HepG2 (cell line): ENCODE measurements at regions not wholly inside any gene's neighbourhood (a gene's known extent, or its start where the extent isn't known, plus 50 kb on each side); places are given as distances from the start of the nearest gene placed in this dataset.

Source experiments
- ATAC-seq: fragments of 200-7000 bp; cut with Tn5 transposase; 3 replicates; pipeline ENCODE4 v1.9.1; 2020; ENCODE audit warnings: mild to moderate bottlenecking, moderate library complexity
- BruUV-seq: library from RNA; stranded (reverse); fragments of 400-500 nt; replicated peaks from 2 replicates; lab custom pipeline; 2021; lab: Mats Ljungman, UMichigan
- CTCF ChIA-PET: fragments of 300-600 bp; formaldehyde crosslinking; extraction: SDS; loops from one replicate; lab custom pipeline; 2021; ENCODE audit warnings: low total read pairs, inconsistent platforms, low intra/inter-chr PET ratio; lab: Yijun Ruan, JAX
- POLR2A ChIA-PET: fragments of 350-600 bp; sonication (Branson Sonifier 250); formaldehyde crosslinking; loops from one replicate; lab custom pipeline; 2020; ENCODE audit warnings: antibody characterized with exemption, inconsistent platforms; lab: Yijun Ruan, JAX
- DNase-seq: peaks from one replicate; pipeline ENCODE4 v3.0.0-alpha.2; 2015; ENCODE audit warnings: low spot score
- FAIRE-seq: peaks from 3 replicates; lab custom pipeline; 2011; peaks lifted over from hg19 to GRCh38; lab: Jason Lieb, UNC
- H2AFZ ChIP-seq: one replicate; pipeline ENCODE4 v1.6.1; 2011; ENCODE audit warnings: low read length, inconsistent platforms
- H3K27ac ChIP-seq: fragments of 300-600 bp; 3 replicates; pipeline ENCODE4 v1.8.0; 2011; ENCODE audit warnings: mixed run types, mild to moderate bottlenecking, mixed read lengths, low read length, inconsistent platforms; ENCODE audit not compliant: insufficient read depth; ENCODE audit errors: extremely low read length
- H3K27me3 ChIP-seq, 2 experiments: fragments of 200-600 bp in 1 of 2; 2 replicates in 1 of 2; 3 replicates in 1 of 2; pipeline versions ENCODE4 v1.6.0 to v1.8.0; 2011; ENCODE audit warnings: low read length in 2 of 2, mild to moderate bottlenecking in 2 of 2, moderate library complexity in 2 of 2, inconsistent platforms in 1 of 2; ENCODE audit not compliant: insufficient read depth in 2 of 2, control insufficient read depth in 1 of 2
- H3K36me3 ChIP-seq, 2 experiments: fragments of 200-600 bp in 1 of 2; replicated peaks in 1 of 2; 2 replicates in 1 of 2; 3 replicates in 1 of 2; pipeline versions ENCODE4 v1.5.1 to v1.8.0; 2011; ENCODE audit warnings: low read length in 2 of 2, inconsistent platforms in 1 of 2; ENCODE audit not compliant: insufficient read depth in 2 of 2, control insufficient read depth in 1 of 2
- H3K4me1 ChIP-seq: 2 replicates; pipeline ENCODE4 v1.5.1; 2012; ENCODE audit warnings: low read length, inconsistent platforms; ENCODE audit not compliant: insufficient read depth
- H3K4me2 ChIP-seq: 2 replicates; pipeline ENCODE4 v1.6.0; 2011; ENCODE audit warnings: low read depth, low read length, inconsistent platforms
- H3K4me3 ChIP-seq, 3 experiments: fragments of 200-600 bp in 1 of 3; sonication (generic), shearing (Covaris generic) in 1 of 3; replicated peaks in 1 of 3; 2 replicates each; pipeline ENCODE4 v1.5.1; 2011 to 2016; ENCODE audit warnings: low read length in 3 of 3, inconsistent platforms in 2 of 3, low read depth in 2 of 3, mild to moderate bottlenecking in 2 of 3, control low read depth in 1 of 3, mixed read lengths in 1 of 3; ENCODE audit not compliant: insufficient read depth in 1 of 3
- H3K79me2 ChIP-seq: one replicate; pipeline ENCODE4 v1.6.1; 2011; ENCODE audit warnings: low read length, inconsistent platforms; ENCODE audit not compliant: insufficient read depth
- H3K9ac ChIP-seq: 2 replicates; pipeline ENCODE4 v1.6.0; 2011; ENCODE audit warnings: mild to moderate bottlenecking, low read depth, low read length, inconsistent platforms; ENCODE audit not compliant: insufficient read depth
- H3K9me3 ChIP-seq: 2 replicates; pipeline ENCODE4 v1.5.1; 2012; ENCODE audit warnings: mild to moderate bottlenecking, low read length
- H4K20me1 ChIP-seq: 2 replicates; pipeline ENCODE4 v1.6.0; 2011; ENCODE audit warnings: inconsistent platforms, mild to moderate bottlenecking, low read length, moderate library complexity; ENCODE audit not compliant: insufficient read depth
- ATAD3A ChIP-seq: sonication (generic); formaldehyde crosslinking; IDR thresholded peaks from 2 replicates; pipeline ENCODE4 v1.4.0; 2020; ENCODE audit warnings: missing genetic modification reagents
- CBX2 ChIP-seq, 2 experiments: fragments of 200-600 bp in 1 of 2; sonication (generic); formaldehyde crosslinking in 1 of 2; IDR thresholded peaks; 2 replicates each; pipeline versions ENCODE4 v1.7.0 to v1.8.1; 2018 to 2022; ENCODE audit warnings: low read depth in 2 of 2, low read length in 1 of 2, mild to moderate bottlenecking in 1 of 2, missing genetic modification reagents in 1 of 2
- CCAR2 ChIP-seq: fragments of 200-400 bp; formaldehyde crosslinking; optimal IDR thresholded peaks from 2 replicates; pipeline ENCODE3; 2018; ENCODE audit warnings: low read depth, mild to moderate bottlenecking, low read length, moderate library complexity
- HNRNPLL ChIP-seq: fragments of 200-400 bp; formaldehyde crosslinking; IDR thresholded peaks from 2 replicates; pipeline ENCODE4 v1.6.1; 2017; ENCODE audit warnings: mild to moderate bottlenecking, low read depth, low read length; ENCODE audit not compliant: poor library complexity, severe bottlenecking
- NFIC ChIP-seq: IDR thresholded peaks from 2 replicates; pipeline ENCODE4 v1.6.1; 2012; ENCODE audit warnings: mild to moderate bottlenecking, low read length, inconsistent platforms
- SP1 ChIP-seq, 2 experiments: fragments of 450-650 bp in 1 of 2; sonication (generic) in 1 of 2; formaldehyde crosslinking in 1 of 2; IDR thresholded peaks; 2 replicates each; pipeline versions ENCODE4 v1.4.0 to v1.6.1; 2016 to 2020; ENCODE audit warnings: missing genetic modification reagents in 1 of 2
- STAG1 ChIP-seq: sonication (generic); formaldehyde crosslinking; IDR thresholded peaks from 2 replicates; pipeline ENCODE4 v1.4.0; 2020; ENCODE audit warnings: missing genetic modification reagents
- ZNF317 ChIP-seq: sonication (generic); formaldehyde crosslinking; IDR thresholded peaks from 2 replicates; pipeline ENCODE4 v1.5.0; 2020; ENCODE audit warnings: mild to moderate bottlenecking, missing genetic modification reagents
- ZNF331 ChIP-seq: sonication (generic); formaldehyde crosslinking; IDR thresholded peaks from 2 replicates; pipeline ENCODE4 v1.4.0; 2020; ENCODE audit warnings: missing genetic modification reagents
- ZNF337 ChIP-seq: sonication (generic); formaldehyde crosslinking; IDR thresholded peaks from 2 replicates; pipeline ENCODE4 v1.5.1; 2020; ENCODE audit warnings: missing genetic modification reagents, low read depth, mild to moderate bottlenecking, borderline replicate concordance
- ZNF562 ChIP-seq: sonication (generic); formaldehyde crosslinking; IDR thresholded peaks from 2 replicates; pipeline ENCODE4 v1.8.0; 2022; ENCODE audit warnings: missing genetic modification reagents, borderline replicate concordance
- ZNF629 ChIP-seq: sonication (generic); formaldehyde crosslinking; conservative IDR thresholded peaks from 2 replicates; pipeline ENCODE4 v1.5.0; 2020; ENCODE audit warnings: missing genetic modification reagents
- ZNF713 ChIP-seq: sonication (generic); formaldehyde crosslinking; IDR thresholded peaks from 2 replicates; pipeline ENCODE4 v1.4.0; 2020; ENCODE audit warnings: mild to moderate bottlenecking, missing genetic modification reagents
- WGBS: methylation state at CpG from one replicate; pipeline ENCODE4 v1.1.6; 2017; ENCODE audit warnings: low lambda C conversion rate; 5-methylcytosine and 5-hydroxymethylcytosine counted together
- in situ Hi-C: cut with HindIII; loops from 2 replicates; pipeline ENCODE4 v1.10.0; 2017; ENCODE audit warnings: low pct_unique_long_range_greater_than_20kb; ENCODE audit not compliant: extremely low pct_ligation_motif_present
- intact Hi-C: fragments of 100-400 bp; cut with micrococcal nuclease; formaldehyde crosslinking; loops from one replicate; pipeline ENCODE4 v1.10.0; 2022; ENCODE audit not compliant: unreplicated experiment
- TF ChIP-seq, protein P1 (sequence below): sonication (generic); formaldehyde crosslinking; IDR thresholded peaks from 2 replicates; pipeline ENCODE4 v1.9.0; 2021; ENCODE audit warnings: missing genetic modification reagents, mild to moderate bottlenecking, borderline replicate concordance
- TF ChIP-seq, protein P2 (sequence below): sonication (generic); formaldehyde crosslinking; IDR thresholded peaks from 2 replicates; pipeline ENCODE4 v1.4.0; 2020; ENCODE audit warnings: missing genetic modification reagents, mild to moderate bottlenecking, borderline replicate concordance

DNA sequence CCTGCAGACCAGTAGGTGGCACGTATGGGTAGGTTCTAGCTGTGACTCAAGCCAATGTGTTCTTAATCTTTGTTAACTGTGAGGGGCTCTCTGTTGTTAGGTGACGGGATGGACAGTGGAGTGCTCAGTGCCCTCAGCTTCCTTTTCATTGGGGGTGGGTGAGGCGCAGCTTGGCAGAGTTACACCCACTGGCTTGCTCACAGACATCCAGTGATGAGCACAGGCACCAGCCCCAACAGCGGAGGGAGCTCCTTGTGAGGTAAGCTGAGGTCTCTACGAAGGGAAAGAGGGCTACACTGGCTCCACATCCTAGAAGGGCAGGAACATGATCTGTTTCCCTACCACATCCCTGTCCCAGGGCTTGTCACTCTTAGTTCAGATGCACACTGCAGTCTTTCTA, 871.3 kb downstream of the LRRIQ3 start:
- no peaks in the 10 kb centered on the region for H3K79me2 ChIP-seq
- no peak overlapping the region for H3K4me2 ChIP-seq
- peaks cover 76% of the 10 kb centered on the region for H3K9me3 ChIP-seq
- in situ Hi-C loops, result no loop called here
- 43% methylated on average over 4 of the region's 5 CpGs for WGBS
- ATAC-seq (no peak), FAIRE-seq (no peak)
- TF ChIP-seq SP1 (IDR thresholded peaks at IDR 0.05) (no peak), SP1 (CRISPR knock-in tag; IDR thresholded peaks at IDR 0.05) (no peak), ZNF331 (CRISPR knock-in tag) (no peak), ZNF317 (no peak), ZNF629 (CRISPR knock-in tag) (no peak), HNRNPLL (no peak), ZNF713 (CRISPR knock-in tag) (no peak)
- TF ChIP-seq, protein P1, sequence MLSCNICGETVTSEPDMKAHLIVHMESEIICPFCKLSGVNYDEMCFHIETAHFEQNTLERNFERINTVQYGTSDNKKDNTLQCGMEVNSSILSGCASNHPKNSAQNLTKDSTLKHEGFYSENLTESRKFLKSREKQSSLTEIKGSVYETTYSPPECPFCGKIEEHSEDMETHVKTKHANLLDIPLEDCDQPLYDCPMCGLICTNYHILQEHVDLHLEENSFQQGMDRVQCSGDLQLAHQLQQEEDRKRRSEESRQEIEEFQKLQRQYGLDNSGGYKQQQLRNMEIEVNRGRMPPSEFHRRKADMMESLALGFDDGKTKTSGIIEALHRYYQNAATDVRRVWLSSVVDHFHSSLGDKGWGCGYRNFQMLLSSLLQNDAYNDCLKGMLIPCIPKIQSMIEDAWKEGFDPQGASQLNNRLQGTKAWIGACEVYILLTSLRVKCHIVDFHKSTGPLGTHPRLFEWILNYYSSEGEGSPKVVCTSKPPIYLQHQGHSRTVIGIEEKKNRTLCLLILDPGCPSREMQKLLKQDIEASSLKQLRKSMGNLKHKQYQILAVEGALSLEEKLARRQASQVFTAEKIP, result no peak
- TF ChIP-seq, all 625 proteins: peak for 0
- no peaks in the 10 kb centered on the region for H3K27me3 ChIP-seq
- CTCF ChIA-PET, result no interaction called here
- no peak for DNase-seq
- H3K36me3 ChIP-seq, result no peaks in the 10 kb centered on the region
- H3K27ac ChIP-seq, result no peak overlapping the region
- BruUV-seq, result no TSS peak
- H3K9ac ChIP-seq, result no peak overlapping the region
- no peak overlapping the region for H2AFZ ChIP-seq
- intact Hi-C loops, result no loop called here
- POLR2A ChIA-PET, result no interaction called here
- no peaks in the 10 kb centered on the region for H3K4me1 ChIP-seq
- no peaks in the 10 kb centered on the region for H4K20me1 ChIP-seq
- no peak overlapping the region for H3K4me3 ChIP-seq

DNA sequence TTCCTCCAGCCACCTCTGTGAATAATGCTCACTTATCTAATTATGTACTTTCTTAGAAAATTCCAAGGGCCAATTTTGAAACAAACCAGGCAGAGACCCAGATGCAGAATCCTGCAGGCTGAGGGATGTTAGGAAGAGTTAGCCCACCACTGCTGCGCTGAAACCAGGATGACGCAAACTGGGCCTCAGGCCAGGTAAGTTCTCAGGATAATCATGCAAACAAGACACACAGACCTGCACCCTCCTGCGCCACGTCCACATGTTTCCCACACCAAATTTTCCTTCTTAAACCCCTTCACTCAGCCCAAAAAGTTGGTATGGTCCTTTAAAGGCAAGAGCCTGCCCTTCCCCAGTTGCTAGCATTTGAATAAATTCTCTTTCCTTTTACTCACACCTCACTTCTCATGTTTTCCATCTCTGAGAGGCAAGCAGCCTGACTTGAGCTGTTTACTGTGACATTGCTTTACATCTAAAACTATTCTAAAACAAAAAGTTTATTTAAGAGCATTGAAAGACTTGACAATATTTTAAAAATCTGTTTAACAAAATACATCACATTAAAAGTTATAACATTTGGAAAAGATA, 887.1 kb downstream of the LRRIQ3 start:
- Histone ChIP-seq H3K27ac (no peak overlapping the region), H3K4me3 (no peak overlapping the region), H3K27me3 (no peaks in the 10 kb centered on the region), H3K9ac (no peak overlapping the region), H3K4me2 (no peak overlapping the region), H3K4me1 (no peaks in the 10 kb centered on the region), H3K9me3 (peaks cover 62% of the 10 kb centered on the region), H3K36me3 (no peaks in the 10 kb centered on the region), H3K79me2 (no peaks in the 10 kb centered on the region), H4K20me1 (no peaks in the 10 kb centered on the region), H2AFZ (no peak overlapping the region)
- CTCF ChIA-PET, result no interaction called here
- 26% methylated on average over 4 of the region's 4 CpGs for WGBS
- POLR2A ChIA-PET, result no interaction called here
- no TSS peak for BruUV-seq
- intact Hi-C loops, result no loop called here
- FAIRE-seq (no peak), ATAC-seq (no peak), DNase-seq (no peak)
- in situ Hi-C loops, result no loop called here
- no peak for TF ChIP-seq STAG1 (CRISPR knock-in tag)
- TF ChIP-seq CCAR2, result no peak
- TF ChIP-seq CBX2 (IDR thresholded peaks at IDR 0.05; ENCODE audit: low read depth, low read length), result no peak
- TF ChIP-seq CBX2 (CRISPR knock-in tag; IDR thresholded peaks at IDR 0.05; ENCODE audit: low read depth), result no peak
- TF ChIP-seq NFIC, result no peak
- no peak for TF ChIP-seq ATAD3A
- TF ChIP-seq, protein P2, sequence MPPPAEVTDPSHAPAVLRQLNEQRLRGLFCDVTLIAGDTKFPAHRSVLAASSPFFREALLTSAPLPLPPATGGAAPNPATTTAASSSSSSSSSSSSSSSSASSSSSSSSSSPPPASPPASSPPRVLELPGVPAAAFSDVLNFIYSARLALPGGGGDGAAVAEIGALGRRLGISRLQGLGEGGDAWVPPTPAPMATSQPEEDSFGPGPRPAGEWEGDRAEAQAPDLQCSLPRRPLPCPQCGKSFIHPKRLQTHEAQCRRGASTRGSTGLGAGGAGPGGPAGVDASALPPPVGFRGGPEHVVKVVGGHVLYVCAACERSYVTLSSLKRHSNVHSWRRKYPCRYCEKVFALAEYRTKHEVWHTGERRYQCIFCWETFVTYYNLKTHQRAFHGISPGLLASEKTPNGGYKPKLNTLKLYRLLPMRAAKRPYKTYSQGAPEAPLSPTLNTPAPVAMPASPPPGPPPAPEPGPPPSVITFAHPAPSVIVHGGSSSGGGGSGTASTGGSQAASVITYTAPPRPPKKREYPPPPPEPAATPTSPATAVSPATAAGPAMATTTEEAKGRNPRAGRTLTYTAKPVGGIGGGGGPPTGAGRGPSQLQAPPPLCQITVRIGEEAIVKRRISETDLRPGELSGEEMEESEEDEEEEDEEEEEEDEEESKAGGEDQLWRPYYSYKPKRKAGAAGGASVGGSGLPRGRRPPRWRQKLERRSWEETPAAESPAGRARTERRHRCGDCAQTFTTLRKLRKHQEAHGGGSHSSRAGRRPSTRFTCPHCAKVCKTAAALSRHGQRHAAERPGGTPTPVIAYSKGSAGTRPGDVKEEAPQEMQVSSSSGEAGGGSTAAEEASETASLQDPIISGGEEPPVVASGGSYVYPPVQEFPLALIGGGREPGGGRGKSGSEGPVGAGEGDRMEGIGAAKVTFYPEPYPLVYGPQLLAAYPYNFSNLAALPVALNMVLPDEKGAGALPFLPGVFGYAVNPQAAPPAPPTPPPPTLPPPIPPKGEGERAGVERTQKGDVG (CRISPR knock-in tag), result no peak
- TF ChIP-seq ZNF562 (CRISPR knock-in tag), result no peak
- no peak for TF ChIP-seq ZNF337 (CRISPR knock-in tag)
